Astrocyte (in vitro differentiated cells and primary cell): ENCODE measurements at regions not wholly inside any gene's neighbourhood (a gene's known extent, or its start where the extent isn't known, plus 50 kb on each side); places are given as distances from the start of the nearest gene placed in this dataset.

Experiments used
- DNase-seq: peaks from one replicate; pipeline ENCODE4 v3.0.0-alpha.2; 2010; ENCODE audit warnings: low read depth
- FAIRE-seq: peaks from 2 replicates; lab custom pipeline; 2011; peaks lifted over from hg19 to GRCh38; lab: Jason Lieb, UNC
- H2AFZ ChIP-seq: 2 replicates; pipeline ENCODE4 v1.6.0; 2012; ENCODE audit warnings: low read depth, low read length, inconsistent platforms
- H3K27ac ChIP-seq: 2 replicates; pipeline ENCODE4 v1.5.1; 2011; ENCODE audit warnings: low read depth, low read length, inconsistent platforms
- H3K27me3 ChIP-seq: 2 replicates; pipeline ENCODE4 v1.6.0; 2011; ENCODE audit warnings: low read length, inconsistent platforms; ENCODE audit not compliant: insufficient read depth
- H3K36me3 ChIP-seq: 2 replicates; pipeline ENCODE4 v1.5.1; 2011; ENCODE audit warnings: low read length, inconsistent platforms; ENCODE audit not compliant: insufficient read depth
- H3K4me1 ChIP-seq: 2 replicates; pipeline ENCODE4 v1.5.1; 2011; ENCODE audit warnings: low read length, inconsistent platforms; ENCODE audit not compliant: insufficient read depth
- H3K4me2 ChIP-seq: 2 replicates; pipeline ENCODE4 v1.6.0; 2012; ENCODE audit warnings: low read length, inconsistent platforms
- H3K4me3 ChIP-seq: 2 replicates; pipeline ENCODE4 v1.5.1; 2011; ENCODE audit warnings: low read depth, mild to moderate bottlenecking, low read length, inconsistent platforms; ENCODE audit not compliant: insufficient read depth
- H3K79me2 ChIP-seq: 2 replicates; pipeline ENCODE4 v1.6.0; 2012; ENCODE audit warnings: mild to moderate bottlenecking, low read length, inconsistent platforms; ENCODE audit not compliant: insufficient read depth
- H3K9ac ChIP-seq: 2 replicates; pipeline ENCODE4 v1.6.0; 2012; ENCODE audit warnings: mild to moderate bottlenecking, low read length, inconsistent platforms
- H3K9me3 ChIP-seq: 2 replicates; pipeline ENCODE4 v1.5.1; 2012; ENCODE audit warnings: low read depth, mild to moderate bottlenecking, low read length, inconsistent platforms; ENCODE audit not compliant: insufficient read depth
- H4K20me1 ChIP-seq: 2 replicates; pipeline ENCODE4 v1.6.0; 2012; ENCODE audit warnings: low read length, inconsistent platforms; ENCODE audit not compliant: insufficient read depth
- H3K27ac Mint-ChIP-seq: one replicate; pipeline ENCODE4 v1.8.0; 2021; ENCODE audit warnings: mild to moderate bottlenecking, mixed read lengths; ENCODE audit not compliant: unreplicated experiment
- H3K27me3 Mint-ChIP-seq: one replicate; pipeline ENCODE4 v1.8.0; 2021; ENCODE audit warnings: low read depth, mixed read lengths; ENCODE audit not compliant: unreplicated experiment
- H3K36me3 Mint-ChIP-seq: one replicate; pipeline ENCODE4 v1.8.0; 2021; ENCODE audit warnings: low read depth, mixed read lengths; ENCODE audit not compliant: unreplicated experiment
- H3K4me1 Mint-ChIP-seq: one replicate; pipeline ENCODE4 v1.8.0; 2021; ENCODE audit warnings: low read depth, mixed read lengths; ENCODE audit not compliant: unreplicated experiment
- H3K4me3 Mint-ChIP-seq: one replicate; pipeline ENCODE4 v1.8.0; 2021; ENCODE audit warnings: mild to moderate bottlenecking, moderate library complexity, mixed read lengths; ENCODE audit not compliant: unreplicated experiment
- H3K9me3 Mint-ChIP-seq: one replicate; pipeline ENCODE4 v1.8.0; 2021; ENCODE audit warnings: mild to moderate bottlenecking, mixed read lengths; ENCODE audit not compliant: unreplicated experiment
- EZH2 ChIP-seq: IDR thresholded peaks from 2 replicates; pipeline ENCODE4 v1.6.1; 2012; ENCODE audit warnings: mild to moderate bottlenecking, low read length, inconsistent platforms; ENCODE audit not compliant: insufficient read depth
- TF ChIP-seq, protein P1 (sequence below): IDR thresholded peaks from 2 replicates; pipeline ENCODE4 v1.5.1; 2011; ENCODE audit warnings: low read depth, mild to moderate bottlenecking, inconsistent platforms, low read length, moderate library complexity; ENCODE audit not compliant: insufficient read depth

DNA sequence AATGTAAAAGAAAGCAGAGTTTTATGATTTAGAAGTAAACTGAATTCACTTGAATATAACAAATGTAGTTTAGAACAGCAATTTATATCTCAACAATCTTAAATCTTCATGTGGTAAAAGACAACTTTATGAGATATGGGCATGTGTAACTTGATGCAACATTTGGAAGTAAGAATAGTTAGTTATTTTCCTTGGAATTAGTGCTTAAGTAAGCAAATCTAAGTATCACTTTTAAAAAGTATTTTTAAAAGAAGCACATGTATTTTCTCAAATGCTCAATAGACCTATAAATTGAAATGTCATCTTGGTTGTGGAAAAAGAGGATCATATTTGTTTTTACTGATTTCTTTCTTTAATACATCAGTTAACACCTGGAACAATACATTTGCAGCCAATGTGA lies 340.3 kb upstream of the CDH6 start:
- no peaks in the 10 kb centered on the region for H3K36me3 Mint-ChIP-seq
- Histone ChIP-seq H3K9me3 (no peaks in the 10 kb centered on the region), H3K4me1 (peaks cover 21% of the 10 kb centered on the region), H3K4me3 (no peak overlapping the region), H4K20me1 (no peaks in the 10 kb centered on the region), H3K27me3 (no peaks in the 10 kb centered on the region), H3K27ac (no peak overlapping the region), H3K36me3 (no peaks in the 10 kb centered on the region), H3K4me2 (no peak overlapping the region), H3K79me2 (no peaks in the 10 kb centered on the region), H2AFZ (no peak overlapping the region), H3K9ac (no peak overlapping the region)
- no peak for TF ChIP-seq EZH2
- TF ChIP-seq, protein P1, sequence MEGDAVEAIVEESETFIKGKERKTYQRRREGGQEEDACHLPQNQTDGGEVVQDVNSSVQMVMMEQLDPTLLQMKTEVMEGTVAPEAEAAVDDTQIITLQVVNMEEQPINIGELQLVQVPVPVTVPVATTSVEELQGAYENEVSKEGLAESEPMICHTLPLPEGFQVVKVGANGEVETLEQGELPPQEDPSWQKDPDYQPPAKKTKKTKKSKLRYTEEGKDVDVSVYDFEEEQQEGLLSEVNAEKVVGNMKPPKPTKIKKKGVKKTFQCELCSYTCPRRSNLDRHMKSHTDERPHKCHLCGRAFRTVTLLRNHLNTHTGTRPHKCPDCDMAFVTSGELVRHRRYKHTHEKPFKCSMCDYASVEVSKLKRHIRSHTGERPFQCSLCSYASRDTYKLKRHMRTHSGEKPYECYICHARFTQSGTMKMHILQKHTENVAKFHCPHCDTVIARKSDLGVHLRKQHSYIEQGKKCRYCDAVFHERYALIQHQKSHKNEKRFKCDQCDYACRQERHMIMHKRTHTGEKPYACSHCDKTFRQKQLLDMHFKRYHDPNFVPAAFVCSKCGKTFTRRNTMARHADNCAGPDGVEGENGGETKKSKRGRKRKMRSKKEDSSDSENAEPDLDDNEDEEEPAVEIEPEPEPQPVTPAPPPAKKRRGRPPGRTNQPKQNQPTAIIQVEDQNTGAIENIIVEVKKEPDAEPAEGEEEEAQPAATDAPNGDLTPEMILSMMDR, result no peak
- peaks cover 34% of the 10 kb centered on the region for H3K4me1 Mint-ChIP-seq
- no peaks in the 10 kb centered on the region for H3K9me3 Mint-ChIP-seq
- no peak overlapping the region for H3K27ac Mint-ChIP-seq
- DNase-seq (no peak), FAIRE-seq (no peak)
- no peak overlapping the region for H3K4me3 Mint-ChIP-seq
- no peaks in the 10 kb centered on the region for H3K27me3 Mint-ChIP-seq

GRCh38 chr5:30850866-30851265 lies 342.6 kb upstream of the CDH6 start:
- TF ChIP-seq, protein P1, result no peak
- no peak for TF ChIP-seq EZH2
- H3K4me1 Mint-ChIP-seq, result peaks cover 51% of the 10 kb centered on the region
- no peaks in the 10 kb centered on the region for H3K36me3 ChIP-seq
- H3K9ac ChIP-seq, result peak overlapping the region; percentile 62
- H3K4me3 Mint-ChIP-seq, result no peak overlapping the region
- H3K36me3 Mint-ChIP-seq, result no peaks in the 10 kb centered on the region
- H3K27me3 ChIP-seq, result no peaks in the 10 kb centered on the region
- no peak for DNase-seq
- no peaks in the 10 kb centered on the region for H3K9me3 Mint-ChIP-seq
- H3K4me2 ChIP-seq, result peak overlapping the region; percentile 73
- H3K4me3 ChIP-seq, result no peak overlapping the region
- peak overlapping the region; percentile 99 for H3K27ac Mint-ChIP-seq
- H3K79me2 ChIP-seq, result no peaks in the 10 kb centered on the region
- peaks cover 27% of the 10 kb centered on the region for H3K4me1 ChIP-seq
- no peak overlapping the region for H2AFZ ChIP-seq
- no peaks in the 10 kb centered on the region for H4K20me1 ChIP-seq
- H3K9me3 ChIP-seq, result no peaks in the 10 kb centered on the region
- FAIRE-seq, result no peak
- H3K27ac ChIP-seq, result peak overlapping the region; percentile 85
- no peaks in the 10 kb centered on the region for H3K27me3 Mint-ChIP-seq

GRCh38 chr5:30849931-30850710 lies 343.4 kb upstream of the CDH6 start:
- H3K4me1 ChIP-seq, result peaks cover 28% of the 10 kb centered on the region
- no peaks in the 10 kb centered on the region for H3K27me3 Mint-ChIP-seq
- peak overlapping the region; percentile 99 for H3K27ac Mint-ChIP-seq
- no peaks in the 10 kb centered on the region for H3K9me3 Mint-ChIP-seq
- DNase-seq, result peak; percentile 95
- no peak overlapping the region for H3K4me3 Mint-ChIP-seq
- H4K20me1 ChIP-seq, result no peaks in the 10 kb centered on the region
- FAIRE-seq, result no peak
- H3K9me3 ChIP-seq, result no peaks in the 10 kb centered on the region
- H3K36me3 ChIP-seq, result no peaks in the 10 kb centered on the region
- TF ChIP-seq, protein P1, result no peak
- H3K79me2 ChIP-seq, result no peaks in the 10 kb centered on the region
- peak overlapping the region; percentile 62 for H3K9ac ChIP-seq
- peak overlapping the region; percentile 1 for H2AFZ ChIP-seq
- peak overlapping the region; percentile 85 for H3K27ac ChIP-seq
- peaks cover 57% of the 10 kb centered on the region for H3K4me1 Mint-ChIP-seq
- peak overlapping the region; percentile 73 for H3K4me2 ChIP-seq
- H3K36me3 Mint-ChIP-seq, result no peaks in the 10 kb centered on the region
- no peaks in the 10 kb centered on the region for H3K27me3 ChIP-seq
- no peak overlapping the region for H3K4me3 ChIP-seq
